ENCODE measurements at regions not wholly inside any gene's neighbourhood (a gene's known extent, or its start where the extent isn't known, plus 50 kb on each side); places are given as distances from the start of the nearest gene placed in this dataset.

- Mint-ChIP-seq H3K36me3 (no peaks in the 10 kb centered on the region), H3K4me1 (no peaks in the 10 kb centered on the region), H3K9me3 (peaks cover 3% of the 10 kb centered on the region), H3K27ac (no peak overlapping the region), H3K4me3 (no peak overlapping the region)
- ATAC-seq (no peak), DNase-seq (ENCODE audit: low spot score in 2 of 2) (no peak)
These were observed 330.7 kb downstream of the NUF2 start for GRCh38 chr1:163652441-163652840.

GRCh38 chr1:163655565-163655964, 333.8 kb downstream of the NUF2 start:
- no peak overlapping the region for H3K4me3 Mint-ChIP-seq
- DNase-seq (ENCODE audit: low spot score in 2 of 2) = no peak
- ATAC-seq = no peak
- H3K9me3 Mint-ChIP-seq = no peaks in the 10 kb centered on the region
- H3K4me1 Mint-ChIP-seq = no peaks in the 10 kb centered on the region
- H3K36me3 Mint-ChIP-seq = no peaks in the 10 kb centered on the region
- no peak overlapping the region for H3K27ac Mint-ChIP-seq

- Mint-ChIP-seq H3K9me3 (no peaks in the 10 kb centered on the region), H3K4me3 (no peak overlapping the region), H3K4me1 (no peaks in the 10 kb centered on the region), H3K36me3 (no peaks in the 10 kb centered on the region), H3K27ac (no peak overlapping the region)
- ATAC-seq = no peak
- DNase-seq (ENCODE audit: low spot score in 2 of 2) = no peak
These were observed 334.5 kb downstream of the NUF2 start for GRCh38 chr1:163656095-163656759.

- H3K27ac Mint-ChIP-seq = no peak overlapping the region
- no peaks in the 10 kb centered on the region for H3K9me3 Mint-ChIP-seq
- no peak overlapping the region for H3K4me3 Mint-ChIP-seq
- no peaks in the 10 kb centered on the region for H3K4me1 Mint-ChIP-seq
- H3K36me3 Mint-ChIP-seq = no peaks in the 10 kb centered on the region
- DNase-seq (ENCODE audit: low spot score in 2 of 2) (no peak), ATAC-seq (no peak)
These were observed 336.0 kb downstream of the NUF2 start for GRCh38 chr1:163657719-163658118.

- no peak overlapping the region for H3K27ac Mint-ChIP-seq
These were observed 339.6 kb downstream of the NUF2 start for GRCh38 chr1:163661391-163661790.

GRCh38 chr1:163664671-163665335, 343.0 kb downstream of the NUF2 start:
- Mint-ChIP-seq H3K4me1 (no peaks in the 10 kb centered on the region), H3K27ac (no peak overlapping the region), H3K4me3 (no peak overlapping the region), H3K36me3 (no peaks in the 10 kb centered on the region), H3K9me3 (no peaks in the 10 kb centered on the region)
- ATAC-seq = no peak
- no peak for DNase-seq (ENCODE audit: low spot score in 2 of 2)

More at GRCh38 chr1:163661391-163661790, 339.6 kb downstream of the NUF2 start:
- DNase-seq (ENCODE audit: low spot score in 2 of 2) (no peak), ATAC-seq (no peak)
- Mint-ChIP-seq H3K4me1 (no peaks in the 10 kb centered on the region), H3K4me3 (no peak overlapping the region), H3K36me3 (no peaks in the 10 kb centered on the region), H3K9me3 (no peaks in the 10 kb centered on the region)

- Mint-ChIP-seq H3K4me3 (no peak overlapping the region), H3K9me3 (peaks cover 6% of the 10 kb centered on the region), H3K36me3 (no peaks in the 10 kb centered on the region), H3K4me1 (no peaks in the 10 kb centered on the region), H3K27ac (no peak overlapping the region)
- DNase-seq (ENCODE audit: low spot score in 2 of 2) (no peak), ATAC-seq (no peak)
These were observed 346.7 kb downstream of the NUF2 start for GRCh38 chr1:163668472-163668871.

- H3K4me3 Mint-ChIP-seq = no peak overlapping the region
- DNase-seq (ENCODE audit: low spot score in 2 of 2) (no peak), ATAC-seq (no peak)
- no peaks in the 10 kb centered on the region for H3K4me1 Mint-ChIP-seq
- peaks cover 10% of the 10 kb centered on the region for H3K9me3 Mint-ChIP-seq
- H3K27ac Mint-ChIP-seq = no peak overlapping the region
- no peaks in the 10 kb centered on the region for H3K36me3 Mint-ChIP-seq
These were observed 349.4 kb downstream of the NUF2 start for GRCh38 chr1:163670989-163671757.

GRCh38 chr1:163672976-163673758, 351.4 kb downstream of the NUF2 start:
- Mint-ChIP-seq H3K36me3 (no peaks in the 10 kb centered on the region), H3K9me3 (peaks cover 10% of the 10 kb centered on the region), H3K4me1 (no peaks in the 10 kb centered on the region), H3K27ac (no peak overlapping the region), H3K4me3 (no peak overlapping the region)
- ATAC-seq = no peak
- DNase-seq (ENCODE audit: low spot score in 2 of 2) = no peak

- Mint-ChIP-seq H3K4me1 (no peaks in the 10 kb centered on the region), H3K36me3 (no peaks in the 10 kb centered on the region), H3K9me3 (peaks cover 10% of the 10 kb centered on the region), H3K4me3 (no peak overlapping the region), H3K27ac (no peak overlapping the region)
- DNase-seq (ENCODE audit: low spot score in 2 of 2) (no peak), ATAC-seq (no peak)
These were observed 352.0 kb downstream of the NUF2 start for GRCh38 chr1:163673759-163674151.

GRCh38 chr1:163674236-163674635, 352.5 kb downstream of the NUF2 start:
- Mint-ChIP-seq H3K4me3 (no peak overlapping the region), H3K27ac (no peak overlapping the region), H3K9me3 (peaks cover 15% of the 10 kb centered on the region), H3K36me3 (no peaks in the 10 kb centered on the region), H3K4me1 (no peaks in the 10 kb centered on the region)
- DNase-seq (ENCODE audit: low spot score in 2 of 2) (no peak), ATAC-seq (no peak)

- Mint-ChIP-seq H3K4me1 (no peaks in the 10 kb centered on the region), H3K9me3 (peaks cover 18% of the 10 kb centered on the region), H3K27ac (no peak overlapping the region), H3K4me3 (no peak overlapping the region), H3K36me3 (no peaks in the 10 kb centered on the region)
- no peak for DNase-seq (ENCODE audit: low spot score in 2 of 2)
- ATAC-seq = no peak
These were observed 363.0 kb downstream of the NUF2 start for GRCh38 chr1:163684785-163685184.

- Mint-ChIP-seq H3K27ac (no peak overlapping the region), H3K4me1 (no peaks in the 10 kb centered on the region), H3K9me3 (peaks cover 13% of the 10 kb centered on the region), H3K36me3 (no peaks in the 10 kb centered on the region), H3K4me3 (no peak overlapping the region)
- DNase-seq (ENCODE audit: low spot score in 2 of 2) (no peak), ATAC-seq (no peak)
These were observed 370.5 kb downstream of the NUF2 start for GRCh38 chr1:163692266-163692665.

GRCh38 chr1:163697137-163697536, 375.4 kb downstream of the NUF2 start:
- Mint-ChIP-seq H3K27ac (no peak overlapping the region), H3K4me3 (no peak overlapping the region), H3K36me3 (no peaks in the 10 kb centered on the region), H3K4me1 (no peaks in the 10 kb centered on the region), H3K9me3 (peaks cover 10% of the 10 kb centered on the region)
- peak; percentile 55 for ATAC-seq
- no peak for DNase-seq (ENCODE audit: low spot score in 2 of 2)

GRCh38 chr1:163701783-163702374, 380.1 kb downstream of the NUF2 start:
- no peak for DNase-seq (ENCODE audit: low spot score in 2 of 2)
- Mint-ChIP-seq H3K4me3 (no peak overlapping the region), H3K27ac (no peak overlapping the region), H3K36me3 (no peaks in the 10 kb centered on the region), H3K9me3 (peaks cover 8% of the 10 kb centered on the region), H3K4me1 (no peaks in the 10 kb centered on the region)
- ATAC-seq = no peak

All from stimulated activated effector memory CD8-positive, alpha-beta T cell treated with anti-CD3 and anti-CD28 coated beads, Interleukin-12 subunit alpha, Interleukin-12 subunit beta, amount 100 ng/mL, for 72 hours (primary cell).